ENCODE measurements at regions not wholly inside any gene's neighbourhood (a gene's known extent, or its start where the extent isn't known, plus 50 kb on each side); places are given as distances from the start of the nearest gene placed in this dataset.

DNA sequence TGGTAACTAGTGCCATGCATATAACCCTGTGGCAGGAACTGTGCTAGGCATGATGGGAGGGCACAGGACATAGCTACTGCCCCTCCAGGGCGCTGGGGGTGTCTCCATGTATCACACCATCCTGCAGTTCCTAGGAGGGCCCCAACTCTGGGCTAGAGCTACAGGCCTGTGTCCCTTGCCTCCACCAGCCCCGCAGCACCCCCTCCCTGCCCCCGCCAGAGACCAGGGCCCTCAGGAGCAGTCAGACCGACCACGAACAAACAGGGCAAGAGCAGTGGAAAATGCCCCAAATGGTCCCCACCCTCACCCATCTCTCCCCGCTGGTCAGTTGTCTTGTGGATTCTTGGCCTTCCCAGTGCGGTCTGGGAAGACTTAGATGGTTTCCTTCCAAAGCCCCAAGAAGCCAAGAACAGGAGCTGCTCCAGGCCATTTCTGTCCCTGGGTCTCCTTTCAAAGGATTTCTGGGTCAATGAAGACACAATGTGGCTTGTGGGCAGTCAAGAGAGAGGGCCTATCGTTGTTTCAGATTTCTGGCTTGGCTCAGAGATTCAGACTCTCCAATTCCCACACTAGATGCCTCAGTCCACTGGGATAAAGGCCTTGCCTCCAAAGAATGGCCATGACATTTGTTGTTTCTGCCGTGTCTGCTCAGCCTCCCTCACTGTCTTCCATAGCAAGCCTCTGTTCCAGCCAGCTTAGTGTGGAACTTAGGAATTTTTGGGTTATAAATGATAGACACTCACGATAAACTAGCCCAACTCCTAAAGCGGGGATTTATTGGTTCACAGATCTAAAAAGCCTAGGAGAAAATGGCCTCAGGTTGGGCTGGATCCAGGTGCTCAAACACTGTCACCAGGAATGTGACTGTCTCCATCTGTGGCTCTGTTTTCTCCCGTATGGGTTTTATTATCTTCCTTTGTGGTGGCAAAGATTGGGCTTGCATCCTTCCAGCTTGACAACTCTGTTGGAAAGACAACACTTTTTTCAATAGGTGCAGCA, 80.6 kb downstream of the LSM3 start:
- TF ChIP-seq CTCF (IDR thresholded peaks at IDR 0.05; ENCODE audit: low read length): no peak
- no peak for TF ChIP-seq EZH2 (optimal IDR thresholded peaks at IDR 0.05; ENCODE audit: low read depth, low read length)
- no peak for TF ChIP-seq EZH2phosphoT487 (IDR thresholded peaks at IDR 0.05; ENCODE audit: low read length)

All from MM.1S (cell line).